GM12892 (cell line): ENCODE measurements at regions not wholly inside any gene's neighbourhood (a gene's known extent, or its start where the extent isn't known, plus 50 kb on each side); places are given as distances from the start of the nearest gene placed in this dataset.

Experiments used
- POLR2A ChIP-seq: IDR thresholded peaks from 2 replicates; pipeline ENCODE4 v1.6.1; 2011; ENCODE audit warnings: low read depth, low read length, control low read depth
- POLR2AphosphoS5 ChIP-seq: IDR thresholded peaks from 2 replicates; pipeline ENCODE4 v1.6.1; 2011; ENCODE audit warnings: low read depth, low read length, control low read depth
- TAF1 ChIP-seq: IDR thresholded peaks from 2 replicates; pipeline ENCODE4 v1.6.1; 2011; ENCODE audit warnings: low read depth, mild to moderate bottlenecking, control low read depth, low read length, borderline replicate concordance

- no peak for TF ChIP-seq POLR2AphosphoS5
- TF ChIP-seq POLR2A = no peak
- TF ChIP-seq TAF1 = no peak
These were observed 1233.2 kb upstream of the AUTS2 start for GRCh38 chr7:68364886-68365625.
